ENCODE measurements at regions not wholly inside any gene's neighbourhood (a gene's known extent, or its start where the extent isn't known, plus 50 kb on each side); places are given as distances from the start of the nearest gene placed in this dataset.

DNA sequence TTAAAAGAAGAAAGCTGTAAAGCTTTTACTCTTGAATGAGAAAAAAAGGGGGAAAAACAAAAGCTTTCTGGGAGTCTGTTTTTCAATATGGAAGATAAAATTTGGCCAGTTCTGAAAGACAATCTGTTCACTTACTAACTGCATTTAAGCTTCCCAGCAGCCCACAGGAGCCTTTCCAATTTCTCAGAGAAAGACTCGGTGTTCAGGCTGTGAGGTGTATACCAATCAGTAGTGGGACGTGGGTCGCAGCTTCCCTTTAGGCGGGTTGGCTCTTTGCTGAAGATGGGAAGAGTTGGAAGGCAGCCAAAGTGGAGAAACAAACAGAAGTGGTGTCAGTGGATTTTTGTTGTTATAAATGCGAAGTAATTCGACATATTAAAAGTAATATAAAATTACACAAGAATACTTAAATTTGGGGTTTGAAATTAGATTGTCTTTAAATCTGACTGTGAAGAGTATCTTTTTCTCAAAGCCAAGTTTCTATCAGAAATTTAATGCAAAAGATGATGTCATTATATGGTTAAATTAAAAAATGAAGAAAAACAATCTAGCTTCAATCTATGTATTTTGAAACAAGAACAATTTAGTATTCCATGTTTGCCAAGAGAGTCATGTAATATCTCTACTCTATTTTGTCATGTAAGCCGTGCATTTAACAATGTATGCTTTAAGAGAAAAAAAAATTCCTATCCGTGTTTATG lies 590.2 kb upstream of the ATXN7L3B start:
- TF ChIP-seq SMC3 (IDR thresholded peaks at IDR 0.05) (no peak), POLR2A (IDR thresholded peaks at IDR 0.05; ENCODE audit: low read length) (no peak), NR3C1 (IDR thresholded peaks at IDR 0.05) (no peak), RFX5 (IDR thresholded peaks at IDR 0.05) (no peak), REST (IDR thresholded peaks at IDR 0.05) (no peak), CEBPB (IDR thresholded peaks at IDR 0.05) (no peak)
- TF ChIP-seq, protein P1, sequence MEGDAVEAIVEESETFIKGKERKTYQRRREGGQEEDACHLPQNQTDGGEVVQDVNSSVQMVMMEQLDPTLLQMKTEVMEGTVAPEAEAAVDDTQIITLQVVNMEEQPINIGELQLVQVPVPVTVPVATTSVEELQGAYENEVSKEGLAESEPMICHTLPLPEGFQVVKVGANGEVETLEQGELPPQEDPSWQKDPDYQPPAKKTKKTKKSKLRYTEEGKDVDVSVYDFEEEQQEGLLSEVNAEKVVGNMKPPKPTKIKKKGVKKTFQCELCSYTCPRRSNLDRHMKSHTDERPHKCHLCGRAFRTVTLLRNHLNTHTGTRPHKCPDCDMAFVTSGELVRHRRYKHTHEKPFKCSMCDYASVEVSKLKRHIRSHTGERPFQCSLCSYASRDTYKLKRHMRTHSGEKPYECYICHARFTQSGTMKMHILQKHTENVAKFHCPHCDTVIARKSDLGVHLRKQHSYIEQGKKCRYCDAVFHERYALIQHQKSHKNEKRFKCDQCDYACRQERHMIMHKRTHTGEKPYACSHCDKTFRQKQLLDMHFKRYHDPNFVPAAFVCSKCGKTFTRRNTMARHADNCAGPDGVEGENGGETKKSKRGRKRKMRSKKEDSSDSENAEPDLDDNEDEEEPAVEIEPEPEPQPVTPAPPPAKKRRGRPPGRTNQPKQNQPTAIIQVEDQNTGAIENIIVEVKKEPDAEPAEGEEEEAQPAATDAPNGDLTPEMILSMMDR (IDR thresholded peaks at IDR 0.05), result no peak

Data from A549 (cell line).